ENCODE measurements at regions not wholly inside any gene's neighbourhood (a gene's known extent, or its start where the extent isn't known, plus 50 kb on each side); places are given as distances from the start of the nearest gene placed in this dataset.

- TF ChIP-seq ZNF433 (tag by site-specific recombination; IDR thresholded peaks at IDR 0.05; ENCODE audit: low read depth) = no peak
- TF ChIP-seq ELK4 (IDR thresholded peaks at IDR 0.05; ENCODE audit: borderline replicate concordance, low read depth, low read length) = no peak
- TF ChIP-seq PRDM10 (tag by site-specific recombination; IDR thresholded peaks at IDR 0.05) = no peak
- TF ChIP-seq ZNF785 (tag by site-specific recombination; IDR thresholded peaks at IDR 0.05) = no peak
- no peak for TF ChIP-seq AEBP2 (tag by site-specific recombination; IDR thresholded peaks at IDR 0.05; ENCODE audit: borderline replicate concordance)
- no peak for TF ChIP-seq ZNF140 (tag by site-specific recombination; IDR thresholded peaks at IDR 0.05)
- TF ChIP-seq KLF10 (tag by site-specific recombination; IDR thresholded peaks at IDR 0.05) = no peak
- TF ChIP-seq ZBTB20 (tag by site-specific recombination; IDR thresholded peaks at IDR 0.05) = no peak
- TF ChIP-seq ZNF184 (tag by site-specific recombination; IDR thresholded peaks at IDR 0.05) = no peak
- no peak for TF ChIP-seq ZNF114 (tag by site-specific recombination; IDR thresholded peaks at IDR 0.05)
- TF ChIP-seq ZNF362 (tag by site-specific recombination; IDR thresholded peaks at IDR 0.05) = no peak
- no peaks in the 10 kb centered on the region for H3K36me3 ChIP-seq (ENCODE audit: control insufficient read depth in 2 of 2, insufficient read depth in 1 of 2, low read length in 2 of 2)
- ChIA-PET POLR2A (no interaction called here), CTCF (no interaction called here)
- no peak overlapping the region for H3K4me3 ChIP-seq (ENCODE audit: low read depth, low read length)
- H3K9me3 ChIP-seq (ENCODE audit: control insufficient read depth, insufficient read depth, low read depth, low read length) = no peaks in the 10 kb centered on the region
- no peaks in the 10 kb centered on the region for H3K4me1 ChIP-seq (ENCODE audit: control insufficient read depth, insufficient read depth, low read length)
- no peak overlapping the region for H3K27ac ChIP-seq (ENCODE audit: extremely low read depth, low read depth, low read length)
These were observed 215.0 kb upstream of the LRIG1 start for GRCh38 chr3:66715806-66716205.

- H3K4me3 ChIP-seq (ENCODE audit: low read depth, low read length) = no peak overlapping the region
- H3K36me3 ChIP-seq (ENCODE audit: control insufficient read depth in 2 of 2, insufficient read depth in 1 of 2, low read length in 2 of 2) = no peaks in the 10 kb centered on the region
- TF ChIP-seq SALL2 (tag by site-specific recombination; IDR thresholded peaks at IDR 0.05; ENCODE audit: borderline replicate concordance) (no peak), SP2 (tag by site-specific recombination; IDR thresholded peaks at IDR 0.05) (no peak), ZNF146 (tag by site-specific recombination; IDR thresholded peaks at IDR 0.05) (no peak), ZSCAN4 (tag by site-specific recombination; IDR thresholded peaks at IDR 0.05) (no peak), ZBTB26 (tag by site-specific recombination; optimal IDR thresholded peaks at IDR 0.05) (no peak), HOXD13 (CRISPR knock-in tag; IDR thresholded peaks at IDR 0.05; ENCODE audit: borderline replicate concordance) (no peak)
- no peaks in the 10 kb centered on the region for H3K9me3 ChIP-seq (ENCODE audit: control insufficient read depth, insufficient read depth, low read depth, low read length)
- ChIA-PET CTCF (no interaction called here), POLR2A (no interaction called here)
- H3K4me1 ChIP-seq (ENCODE audit: control insufficient read depth, insufficient read depth, low read length) = no peaks in the 10 kb centered on the region
- no peak overlapping the region for H3K27ac ChIP-seq (ENCODE audit: extremely low read depth, low read depth, low read length)
These were observed 217.0 kb upstream of the LRIG1 start for GRCh38 chr3:66717806-66718205.

All from HEK293 (cell line).